Large intestine (tissue), 3 donors: ENCODE measurements at regions not wholly inside any gene's neighbourhood (a gene's known extent, or its start where the extent isn't known, plus 50 kb on each side); places are given as distances from the start of the nearest gene placed in this dataset.

Experiments
- DNase-seq, 2 donors: peaks; one replicate each; pipeline versions ENCODE4 v3.0.0 to v3.0.0-alpha.2; 2013
- H3K27ac ChIP-seq: one replicate; pipeline ENCODE4 v1.5.1; 2013; ENCODE audit warnings: low read length
- H3K27me3 ChIP-seq: 2 replicates; pipeline ENCODE4 v1.6.1; 2013; ENCODE audit warnings: low read length; ENCODE audit not compliant: control insufficient read depth, insufficient read depth
- H3K36me3 ChIP-seq: 2 replicates; pipeline ENCODE4 v1.6.1; 2013; ENCODE audit warnings: low read length; ENCODE audit not compliant: control insufficient read depth, insufficient read depth
- H3K4me1 ChIP-seq: one replicate; pipeline ENCODE4 v1.6.1; 2013; ENCODE audit warnings: low read length; ENCODE audit not compliant: control insufficient read depth, insufficient read depth
- H3K4me3 ChIP-seq: one replicate; pipeline ENCODE4 v1.5.1; 2013; ENCODE audit warnings: low read length
- H3K9me3 ChIP-seq: one replicate; pipeline ENCODE4 v1.6.1; 2013; ENCODE audit warnings: mild to moderate bottlenecking, low read depth, low read length, moderate library complexity; ENCODE audit not compliant: control insufficient read depth
- WGBS: methylation state at CpG from one replicate; pipeline ENCODE4 v1.1.5; 2013; ENCODE audit warnings: low lambda C conversion rate; ENCODE audit not compliant: insufficient coverage; 5-methylcytosine and 5-hydroxymethylcytosine counted together

DNA sequence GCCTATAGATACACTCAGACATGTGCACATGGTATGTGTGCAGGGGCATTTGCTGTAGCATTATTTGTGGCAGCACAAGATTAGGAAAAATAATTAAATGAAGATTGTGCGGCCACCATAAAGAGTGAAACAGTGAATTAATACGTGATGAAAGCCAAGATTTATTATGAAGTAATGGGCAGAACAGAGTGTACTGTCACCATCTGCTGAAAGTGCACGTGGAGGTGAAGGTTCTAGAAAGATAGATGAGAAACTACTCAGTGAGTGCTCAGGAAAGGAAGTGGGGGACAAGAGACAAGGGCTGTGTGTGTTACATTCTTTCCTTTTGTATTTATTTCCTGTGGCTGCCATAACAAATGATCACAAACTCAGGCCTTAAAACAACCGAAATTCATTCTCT lies 246.1 kb upstream of the ATP10A start:
- Histone ChIP-seq H3K27me3 (no peaks in the 10 kb centered on the region), H3K4me3 (no peak overlapping the region), H3K9me3 (no peaks in the 10 kb centered on the region), H3K36me3 (no peaks in the 10 kb centered on the region), H3K4me1 (no peaks in the 10 kb centered on the region), H3K27ac (no peak overlapping the region)
- 100% methylated on average over 1 of the region's 4 CpGs for WGBS
- no peak for DNase-seq

DNA sequence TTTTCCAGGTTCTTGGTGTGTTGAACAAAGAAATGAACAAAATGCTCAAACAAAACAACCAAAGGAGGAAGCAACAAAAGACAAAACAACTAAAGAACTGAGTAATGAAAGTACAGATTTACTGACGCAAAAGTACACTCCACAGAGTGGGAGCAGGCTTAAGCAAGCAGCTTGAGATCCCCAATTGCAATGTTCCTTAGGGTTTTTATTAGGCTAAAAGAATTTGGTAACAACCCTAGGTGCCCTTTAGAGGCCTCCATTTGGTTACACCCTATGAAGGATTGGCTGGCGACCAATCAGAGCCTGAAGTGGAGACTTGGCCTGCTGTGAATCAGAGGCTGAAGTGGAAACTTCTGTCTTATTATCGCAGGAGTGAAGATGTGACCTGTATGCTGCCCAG lies 243.4 kb upstream of the ATP10A start:
- H3K4me3 ChIP-seq, result no peak overlapping the region
- no peaks in the 10 kb centered on the region for H3K9me3 ChIP-seq
- no peak for DNase-seq
- no peak overlapping the region for H3K27ac ChIP-seq
- no peaks in the 10 kb centered on the region for H3K4me1 ChIP-seq
- WGBS, result 100% methylated on average over 2 of the region's 3 CpGs
- no peaks in the 10 kb centered on the region for H3K27me3 ChIP-seq
- H3K36me3 ChIP-seq, result no peaks in the 10 kb centered on the region

DNA sequence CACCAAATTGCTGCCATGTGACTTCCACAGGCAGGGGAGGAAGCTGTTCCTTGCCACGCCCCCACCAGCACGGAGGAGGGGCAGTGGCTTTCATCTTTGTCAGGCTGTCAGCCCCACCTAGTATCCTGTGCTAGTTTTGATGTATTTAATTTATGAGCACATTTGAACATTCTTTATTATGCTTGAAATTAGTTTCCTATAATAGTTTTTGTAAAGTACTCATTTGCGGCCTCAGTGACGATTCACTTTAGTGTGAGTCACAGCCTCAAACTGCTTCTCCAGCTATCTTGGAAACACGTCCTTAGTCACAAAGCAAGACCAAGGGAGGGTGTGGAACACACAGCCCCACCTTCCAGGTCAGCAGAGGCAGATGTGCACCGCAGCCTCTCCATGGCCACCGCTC lies 239.9 kb upstream of the ATP10A start:
- H3K4me1 ChIP-seq, result no peaks in the 10 kb centered on the region

DNA sequence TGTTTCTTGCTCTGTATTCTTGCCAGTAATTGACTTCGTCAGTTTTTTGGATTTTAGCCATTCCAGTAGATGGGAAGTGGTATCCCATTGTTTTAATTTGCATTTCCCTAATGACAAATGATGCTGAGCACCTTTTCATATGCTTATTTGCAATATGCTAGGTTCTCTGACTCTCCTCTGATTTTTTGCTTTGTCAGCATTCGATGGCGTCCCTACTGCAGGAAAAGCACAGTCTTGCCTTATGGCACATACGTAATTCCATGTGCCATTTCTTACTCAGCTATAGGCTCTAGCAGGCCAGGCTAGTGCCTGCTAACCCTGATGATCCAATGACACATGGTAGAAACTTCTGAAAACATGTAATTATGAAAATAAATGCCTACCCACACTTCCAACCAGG lies 239.2 kb upstream of the ATP10A start:
- Histone ChIP-seq H3K27me3 (no peaks in the 10 kb centered on the region), H3K4me1 (no peaks in the 10 kb centered on the region), H3K4me3 (no peak overlapping the region), H3K9me3 (no peaks in the 10 kb centered on the region), H3K27ac (no peak overlapping the region), H3K36me3 (no peaks in the 10 kb centered on the region)
- WGBS, result no CpG with 5 or more reads among the region's 4 CpGs
- DNase-seq, result no peak

More for the DNA sequence above, 239.9 kb upstream of the ATP10A start:
- Histone ChIP-seq H3K4me3 (no peak overlapping the region), H3K36me3 (no peaks in the 10 kb centered on the region), H3K9me3 (no peaks in the 10 kb centered on the region), H3K27ac (no peak overlapping the region), H3K27me3 (no peaks in the 10 kb centered on the region)
- DNase-seq, result no peak
- no CpG with 5 or more reads among the region's 7 CpGs for WGBS

DNA sequence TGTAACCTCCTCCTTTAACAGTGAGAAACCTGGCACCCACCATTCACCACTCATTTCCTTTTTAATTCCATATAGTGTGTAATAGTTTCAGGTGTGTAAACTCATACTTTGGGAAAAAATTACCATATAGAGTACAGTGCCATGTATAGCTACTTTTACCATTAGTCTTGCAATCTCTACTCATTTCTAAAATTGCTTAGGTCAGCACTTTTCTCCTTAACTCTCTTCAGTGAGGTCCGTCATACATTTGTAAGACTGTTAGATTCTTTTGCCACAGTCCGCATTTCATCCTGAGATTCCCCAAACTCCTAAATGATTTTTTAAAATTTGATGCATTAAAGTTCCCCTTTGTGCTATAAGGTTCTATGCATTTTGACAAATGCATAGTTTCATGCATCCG lies 238.3 kb upstream of the ATP10A start:
- no peak for DNase-seq
- Histone ChIP-seq H3K27me3 (no peaks in the 10 kb centered on the region), H3K4me3 (no peak overlapping the region), H3K9me3 (no peaks in the 10 kb centered on the region), H3K27ac (no peak overlapping the region), H3K36me3 (no peaks in the 10 kb centered on the region), H3K4me1 (no peaks in the 10 kb centered on the region)
- WGBS, result no CpG with 5 or more reads among the region's 3 CpGs

DNA sequence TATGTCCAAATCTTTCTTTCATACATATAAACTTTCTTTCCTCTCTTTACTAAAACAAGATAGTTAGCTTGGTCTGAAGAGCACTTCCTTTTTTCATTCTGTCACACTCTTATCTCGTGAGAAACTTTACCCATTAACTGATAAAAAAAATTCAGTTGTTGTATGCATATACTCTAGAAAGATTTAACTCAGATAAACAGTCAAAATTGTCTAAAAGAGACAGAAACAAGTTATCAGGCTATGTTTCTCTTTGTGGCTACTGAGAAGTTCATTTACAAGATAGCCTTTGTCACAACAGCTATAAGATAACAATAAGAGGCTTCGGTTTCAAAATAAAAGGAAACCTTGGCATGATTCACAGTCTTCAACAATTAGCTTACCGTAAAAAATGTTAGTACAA lies 235.7 kb upstream of the ATP10A start:
- Histone ChIP-seq H3K36me3 (no peaks in the 10 kb centered on the region), H3K4me3 (no peak overlapping the region), H3K9me3 (no peaks in the 10 kb centered on the region), H3K4me1 (no peaks in the 10 kb centered on the region), H3K27ac (no peak overlapping the region), H3K27me3 (peaks cover 7% of the 10 kb centered on the region)
- DNase-seq, result no peak
- 30% methylated on average over 1 of the region's 3 CpGs for WGBS

DNA sequence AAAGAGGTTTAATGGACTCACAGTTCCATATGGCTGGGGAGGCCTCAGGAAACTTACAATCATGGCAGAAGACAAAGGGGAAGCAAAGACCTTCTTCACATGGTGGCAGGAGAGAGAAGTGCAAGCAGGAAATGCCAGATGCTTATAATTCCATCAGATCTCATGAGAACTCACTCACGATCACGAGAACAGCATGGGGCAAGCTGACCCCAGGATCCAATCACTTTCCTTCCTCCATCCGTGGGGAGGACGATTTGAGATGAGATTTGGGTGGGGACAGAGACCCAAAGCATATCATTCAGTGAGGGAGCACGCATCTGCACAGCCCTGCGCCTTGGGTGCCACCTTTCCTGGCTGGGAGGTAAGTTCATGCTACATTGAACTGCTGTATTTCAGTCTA lies 234.1 kb upstream of the ATP10A start:
- Histone ChIP-seq H3K27me3 (peaks cover 7% of the 10 kb centered on the region), H3K27ac (no peak overlapping the region), H3K9me3 (no peaks in the 10 kb centered on the region), H3K4me3 (no peak overlapping the region), H3K4me1 (no peaks in the 10 kb centered on the region), H3K36me3 (no peaks in the 10 kb centered on the region)
- no peak for DNase-seq
- no CpG with 5 or more reads among the region's 6 CpGs for WGBS

DNA sequence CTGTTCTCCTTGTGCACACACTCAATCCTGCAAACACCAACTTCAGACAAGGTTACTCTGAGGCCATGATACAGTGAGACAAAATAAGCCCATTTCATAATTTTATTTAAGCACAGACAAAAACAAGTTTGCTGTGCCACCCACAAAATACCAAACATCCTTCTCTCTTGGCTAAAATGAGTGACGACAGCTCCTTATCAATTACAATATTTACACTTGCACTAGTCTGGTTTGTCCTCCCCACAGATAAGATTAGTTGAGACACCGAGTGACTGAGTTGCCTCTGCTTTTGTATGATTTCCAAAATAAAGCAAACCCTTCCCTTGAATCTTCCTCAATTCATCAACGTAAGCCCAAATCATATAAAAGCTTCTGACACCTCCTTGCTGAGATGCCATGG lies 233.5 kb upstream of the ATP10A start:
- Histone ChIP-seq H3K36me3 (no peaks in the 10 kb centered on the region), H3K4me1 (no peaks in the 10 kb centered on the region), H3K27me3 (peaks cover 7% of the 10 kb centered on the region), H3K4me3 (no peak overlapping the region), H3K9me3 (no peaks in the 10 kb centered on the region), H3K27ac (no peak overlapping the region)
- no CpG with 5 or more reads among the region's 3 CpGs for WGBS
- DNase-seq, result no peak

DNA sequence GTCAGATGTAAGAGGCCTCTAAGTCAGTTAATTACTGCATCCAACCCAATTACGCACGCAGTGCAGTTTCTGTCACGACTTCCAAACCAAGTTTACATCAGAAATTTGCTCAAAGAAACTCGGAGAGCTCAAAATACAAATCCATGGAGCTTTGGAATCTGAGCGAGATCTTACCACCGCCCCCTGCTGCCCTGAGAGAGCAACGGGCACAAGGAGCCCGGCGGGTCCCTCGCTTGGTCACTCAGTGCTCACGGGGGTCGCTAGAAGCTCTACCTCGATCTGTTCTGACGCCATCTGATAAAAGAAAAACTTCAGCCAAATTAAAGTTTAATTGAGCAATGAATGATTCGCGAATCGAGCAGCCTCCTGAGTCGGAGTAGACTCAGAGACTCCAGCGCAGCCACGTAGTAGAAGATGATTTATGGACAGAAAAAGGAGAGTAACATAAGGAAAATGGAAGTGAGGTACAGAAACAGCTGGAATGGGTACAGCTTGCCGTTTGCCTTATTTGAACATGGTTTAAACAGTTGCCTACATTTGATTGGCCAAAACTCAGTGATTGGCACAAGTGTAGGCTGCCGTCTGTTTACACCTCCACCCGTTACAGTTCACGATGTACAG lies 232.7 kb upstream of the ATP10A start:
- 70% methylated on average over 4 of the region's 24 CpGs for WGBS
- no peak for DNase-seq
- Histone ChIP-seq H3K9me3 (no peaks in the 10 kb centered on the region), H3K27me3 (peaks cover 7% of the 10 kb centered on the region), H3K4me3 (no peak overlapping the region), H3K27ac (no peak overlapping the region), H3K36me3 (no peaks in the 10 kb centered on the region), H3K4me1 (no peaks in the 10 kb centered on the region)

DNA sequence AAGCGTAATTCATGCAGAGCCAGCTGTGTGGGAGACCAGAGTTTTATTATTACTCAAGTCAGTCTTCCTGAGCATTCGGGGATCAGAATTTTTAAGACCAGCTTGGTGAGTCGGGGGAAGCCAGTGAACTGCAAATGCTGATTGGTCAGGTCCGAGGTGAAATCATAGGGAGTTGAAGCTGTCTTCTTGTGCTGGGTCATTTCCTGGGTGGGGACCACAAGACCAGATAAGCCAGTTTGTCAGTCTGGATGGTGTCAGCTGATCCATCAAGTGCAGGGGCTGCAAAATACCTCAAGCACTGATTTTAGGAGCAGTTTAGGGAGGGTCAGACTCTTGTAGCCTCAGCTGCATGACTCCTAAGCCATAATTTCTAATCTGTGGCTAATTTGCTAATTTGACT lies 228.1 kb upstream of the ATP10A start:
- peaks cover 7% of the 10 kb centered on the region for H3K27me3 ChIP-seq
- 100% methylated on average over 1 of the region's 4 CpGs for WGBS
- H3K9me3 ChIP-seq, result no peaks in the 10 kb centered on the region
- no peak overlapping the region for H3K27ac ChIP-seq
- no peaks in the 10 kb centered on the region for H3K4me1 ChIP-seq
- DNase-seq, result no peak
- H3K4me3 ChIP-seq, result no peak overlapping the region
- no peaks in the 10 kb centered on the region for H3K36me3 ChIP-seq

DNA sequence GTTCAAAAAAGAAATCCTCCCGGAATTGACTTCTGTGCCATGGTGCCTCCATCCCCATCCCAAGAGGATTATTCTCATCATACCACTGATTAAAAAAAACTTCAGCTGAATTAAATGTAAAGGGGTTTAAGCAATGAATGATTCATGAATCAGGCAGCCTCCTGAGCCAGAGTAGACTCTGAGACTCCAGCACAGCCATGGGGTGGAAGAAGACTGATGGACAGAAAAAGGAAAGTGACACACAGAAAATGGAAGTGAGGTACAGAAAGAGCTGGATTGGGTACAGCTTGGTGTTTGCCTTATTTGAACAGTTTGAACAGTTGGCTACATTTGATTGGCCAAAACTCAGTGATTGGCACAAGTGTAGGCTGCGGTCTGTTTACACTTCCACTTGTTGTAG lies 224.8 kb upstream of the ATP10A start:
- DNase-seq, result no peak
- Histone ChIP-seq H3K4me1 (peaks cover 5% of the 10 kb centered on the region), H3K27ac (no peak overlapping the region), H3K4me3 (no peak overlapping the region), H3K36me3 (no peaks in the 10 kb centered on the region), H3K27me3 (no peaks in the 10 kb centered on the region), H3K9me3 (no peaks in the 10 kb centered on the region)
- WGBS, result no CpG with 5 or more reads among the region's 2 CpGs
